ENCODE measurements at regions not wholly inside any gene's neighbourhood (a gene's known extent, or its start where the extent isn't known, plus 50 kb on each side); places are given as distances from the start of the nearest gene placed in this dataset.

DNA sequence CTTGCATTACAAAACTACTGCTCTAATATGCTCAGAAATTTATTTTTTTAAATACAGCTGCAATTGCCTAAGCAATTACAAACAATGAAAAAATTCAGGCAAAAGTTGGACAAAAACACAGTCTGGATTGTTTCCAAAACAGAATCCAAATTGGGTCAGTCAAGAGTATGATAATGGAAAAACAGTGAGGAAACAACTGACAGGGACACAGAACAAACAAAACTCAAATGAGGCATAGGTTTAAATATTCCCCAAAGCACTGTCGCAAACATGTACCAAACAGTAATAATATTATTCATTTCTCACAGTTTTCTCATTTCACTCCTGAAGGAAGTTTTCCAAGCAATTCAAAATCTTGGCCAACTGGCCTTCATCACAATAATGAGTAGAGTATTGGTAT, 386.6 kb downstream of the CENPC start:
- Histone ChIP-seq H3K9me3 (ENCODE audit: insufficient read depth, low read depth, low read length) (no peaks in the 10 kb centered on the region), H3K4me3 (ENCODE audit: insufficient read depth, low read depth, low read length) (no peak overlapping the region), H3K27ac (ENCODE audit: low read depth, low read length) (no peak overlapping the region), H3K9ac (ENCODE audit: low read length) (no peak overlapping the region), H4K20me1 (ENCODE audit: insufficient read depth, low read length) (no peaks in the 10 kb centered on the region), H2AFZ (ENCODE audit: low read depth, low read length) (no peak overlapping the region), H3K27me3 (ENCODE audit: insufficient read depth, low read length) (no peaks in the 10 kb centered on the region), H3K4me1 (ENCODE audit: insufficient read depth, low read length) (no peaks in the 10 kb centered on the region), H3K79me2 (ENCODE audit: insufficient read depth, low read length) (no peaks in the 10 kb centered on the region), H3K4me2 (ENCODE audit: low read length) (no peak overlapping the region), H3K36me3 (ENCODE audit: insufficient read depth, low read length) (no peaks in the 10 kb centered on the region)
- no peaks in the 10 kb centered on the region for H3K36me3 Mint-ChIP-seq (ENCODE audit: low read depth, unreplicated experiment)
- DNase-seq (ENCODE audit: low read depth) (no peak), FAIRE-seq (no peak)
- TF ChIP-seq EZH2 (IDR thresholded peaks at IDR 0.05; ENCODE audit: insufficient read depth, low read length), result no peak
- TF ChIP-seq, protein P1, sequence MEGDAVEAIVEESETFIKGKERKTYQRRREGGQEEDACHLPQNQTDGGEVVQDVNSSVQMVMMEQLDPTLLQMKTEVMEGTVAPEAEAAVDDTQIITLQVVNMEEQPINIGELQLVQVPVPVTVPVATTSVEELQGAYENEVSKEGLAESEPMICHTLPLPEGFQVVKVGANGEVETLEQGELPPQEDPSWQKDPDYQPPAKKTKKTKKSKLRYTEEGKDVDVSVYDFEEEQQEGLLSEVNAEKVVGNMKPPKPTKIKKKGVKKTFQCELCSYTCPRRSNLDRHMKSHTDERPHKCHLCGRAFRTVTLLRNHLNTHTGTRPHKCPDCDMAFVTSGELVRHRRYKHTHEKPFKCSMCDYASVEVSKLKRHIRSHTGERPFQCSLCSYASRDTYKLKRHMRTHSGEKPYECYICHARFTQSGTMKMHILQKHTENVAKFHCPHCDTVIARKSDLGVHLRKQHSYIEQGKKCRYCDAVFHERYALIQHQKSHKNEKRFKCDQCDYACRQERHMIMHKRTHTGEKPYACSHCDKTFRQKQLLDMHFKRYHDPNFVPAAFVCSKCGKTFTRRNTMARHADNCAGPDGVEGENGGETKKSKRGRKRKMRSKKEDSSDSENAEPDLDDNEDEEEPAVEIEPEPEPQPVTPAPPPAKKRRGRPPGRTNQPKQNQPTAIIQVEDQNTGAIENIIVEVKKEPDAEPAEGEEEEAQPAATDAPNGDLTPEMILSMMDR (IDR thresholded peaks at IDR 0.05; ENCODE audit: insufficient read depth, low read depth, low read length), result no peak
- H3K4me3 Mint-ChIP-seq (ENCODE audit: unreplicated experiment), result no peak overlapping the region
- no peaks in the 10 kb centered on the region for H3K9me3 Mint-ChIP-seq (ENCODE audit: unreplicated experiment)
- no peaks in the 10 kb centered on the region for H3K4me1 Mint-ChIP-seq (ENCODE audit: low read depth, unreplicated experiment)
- H3K27me3 Mint-ChIP-seq (ENCODE audit: low read depth, unreplicated experiment), result no peaks in the 10 kb centered on the region
- no peak overlapping the region for H3K27ac Mint-ChIP-seq (ENCODE audit: unreplicated experiment)

DNA sequence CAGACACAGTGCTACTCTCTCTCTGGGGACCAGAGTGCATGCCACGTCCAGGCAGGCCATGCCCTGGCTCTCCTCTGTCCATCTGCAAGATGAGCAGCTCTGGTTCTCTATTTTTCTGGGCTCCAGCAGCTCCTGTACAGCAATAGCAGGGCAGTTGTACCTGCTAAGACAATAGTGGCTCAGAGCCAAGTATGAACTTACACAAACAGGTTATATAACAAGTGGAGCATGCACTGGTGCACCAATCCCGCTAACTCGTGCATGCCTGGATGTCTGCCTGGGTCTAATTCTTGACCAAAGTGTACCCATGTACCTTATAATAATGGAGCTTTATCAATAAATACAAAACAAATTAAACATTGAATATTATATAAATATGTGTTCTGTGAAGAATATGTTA, 392.3 kb downstream of the CENPC start:
- Mint-ChIP-seq H3K27ac (ENCODE audit: unreplicated experiment) (no peak overlapping the region), H3K9me3 (ENCODE audit: unreplicated experiment) (no peaks in the 10 kb centered on the region), H3K4me1 (ENCODE audit: low read depth, unreplicated experiment) (no peaks in the 10 kb centered on the region), H3K36me3 (ENCODE audit: low read depth, unreplicated experiment) (no peaks in the 10 kb centered on the region), H3K4me3 (ENCODE audit: unreplicated experiment) (no peak overlapping the region), H3K27me3 (ENCODE audit: low read depth, unreplicated experiment) (no peaks in the 10 kb centered on the region)
- Histone ChIP-seq H3K79me2 (ENCODE audit: insufficient read depth, low read length) (no peaks in the 10 kb centered on the region), H3K4me2 (ENCODE audit: low read length) (no peak overlapping the region), H4K20me1 (ENCODE audit: insufficient read depth, low read length) (no peaks in the 10 kb centered on the region), H3K9ac (ENCODE audit: low read length) (no peak overlapping the region), H3K9me3 (ENCODE audit: insufficient read depth, low read depth, low read length) (no peaks in the 10 kb centered on the region), H2AFZ (ENCODE audit: low read depth, low read length) (no peak overlapping the region), H3K36me3 (ENCODE audit: insufficient read depth, low read length) (no peaks in the 10 kb centered on the region), H3K4me3 (ENCODE audit: insufficient read depth, low read depth, low read length) (no peak overlapping the region), H3K27me3 (ENCODE audit: insufficient read depth, low read length) (no peaks in the 10 kb centered on the region), H3K27ac (ENCODE audit: low read depth, low read length) (no peak overlapping the region), H3K4me1 (ENCODE audit: insufficient read depth, low read length) (no peaks in the 10 kb centered on the region)
- no peak for TF ChIP-seq EZH2 (IDR thresholded peaks at IDR 0.05; ENCODE audit: insufficient read depth, low read length)
- TF ChIP-seq, protein P1 (IDR thresholded peaks at IDR 0.05; ENCODE audit: insufficient read depth, low read depth, low read length), result no peak
- DNase-seq (ENCODE audit: low read depth), result no peak
- FAIRE-seq, result no peak

DNA sequence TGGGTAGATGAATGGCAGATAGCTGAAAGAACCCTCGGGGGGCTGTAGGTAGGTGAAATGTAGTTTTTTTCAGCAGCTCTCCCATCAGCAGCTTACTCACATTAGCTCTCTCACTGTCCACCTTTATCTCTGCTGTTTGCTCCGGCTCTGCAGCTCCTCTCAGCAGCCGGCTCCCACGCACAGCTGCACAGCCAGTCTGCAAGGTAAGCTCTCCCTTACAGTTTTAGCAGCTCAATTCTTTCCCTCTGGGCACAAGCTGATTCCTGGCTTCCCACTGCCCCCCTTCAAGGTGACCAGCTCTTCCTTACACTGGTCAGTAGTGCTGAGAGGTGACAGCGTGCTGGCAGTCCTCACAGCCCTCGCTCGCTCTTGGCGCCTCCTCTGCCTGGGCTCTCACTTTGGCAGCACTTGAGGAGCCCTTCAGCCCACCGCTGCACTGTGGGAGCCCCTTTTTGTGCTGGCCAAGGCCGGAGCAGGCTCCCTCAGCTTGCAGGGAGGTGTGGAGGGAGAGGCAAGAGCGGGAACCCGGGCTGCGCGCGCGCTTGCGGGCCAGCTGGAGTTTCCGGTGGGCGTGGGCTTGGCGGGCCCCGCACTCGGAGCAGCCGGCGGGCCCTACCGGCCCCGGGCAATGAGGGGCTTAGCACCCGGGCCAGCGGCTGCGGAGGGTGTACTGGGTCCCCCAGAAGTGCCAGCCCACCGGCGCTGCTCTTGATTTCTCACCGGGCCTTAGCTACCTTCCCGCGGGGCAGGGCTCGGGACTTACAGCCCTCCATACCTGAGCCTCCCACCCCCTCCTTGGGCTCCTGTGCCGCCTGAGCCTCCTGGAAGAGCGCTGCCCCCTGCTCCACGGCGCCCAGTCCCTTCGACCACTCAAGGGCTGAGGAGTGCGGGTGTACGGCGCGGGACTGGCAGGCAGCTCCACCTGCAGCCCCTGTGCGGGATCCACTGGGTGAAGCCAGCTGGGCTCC, 393.6 kb downstream of the CENPC start:
- Mint-ChIP-seq H3K4me3 (ENCODE audit: unreplicated experiment) (no peak overlapping the region), H3K36me3 (ENCODE audit: low read depth, unreplicated experiment) (no peaks in the 10 kb centered on the region), H3K27me3 (ENCODE audit: low read depth, unreplicated experiment) (no peaks in the 10 kb centered on the region), H3K9me3 (ENCODE audit: unreplicated experiment) (no peaks in the 10 kb centered on the region), H3K4me1 (ENCODE audit: low read depth, unreplicated experiment) (no peaks in the 10 kb centered on the region), H3K27ac (ENCODE audit: unreplicated experiment) (no peak overlapping the region)
- Histone ChIP-seq H3K79me2 (ENCODE audit: insufficient read depth, low read length) (no peaks in the 10 kb centered on the region), H3K9me3 (ENCODE audit: insufficient read depth, low read depth, low read length) (no peaks in the 10 kb centered on the region), H3K4me3 (ENCODE audit: insufficient read depth, low read depth, low read length) (no peak overlapping the region), H3K27me3 (ENCODE audit: insufficient read depth, low read length) (no peaks in the 10 kb centered on the region), H2AFZ (ENCODE audit: low read depth, low read length) (no peak overlapping the region), H3K4me1 (ENCODE audit: insufficient read depth, low read length) (no peaks in the 10 kb centered on the region), H3K9ac (ENCODE audit: low read length) (no peak overlapping the region), H4K20me1 (ENCODE audit: insufficient read depth, low read length) (no peaks in the 10 kb centered on the region), H3K4me2 (ENCODE audit: low read length) (no peak overlapping the region), H3K36me3 (ENCODE audit: insufficient read depth, low read length) (no peaks in the 10 kb centered on the region), H3K27ac (ENCODE audit: low read depth, low read length) (no peak overlapping the region)
- FAIRE-seq (no peak), DNase-seq (ENCODE audit: low read depth) (no peak)
- TF ChIP-seq, protein P1 (IDR thresholded peaks at IDR 0.05; ENCODE audit: insufficient read depth, low read depth, low read length), result no peak
- no peak for TF ChIP-seq EZH2 (IDR thresholded peaks at IDR 0.05; ENCODE audit: insufficient read depth, low read length)

All from astrocyte (in vitro differentiated cells and primary cell).